HuH-7 (cell line): ENCODE measurements at regions not wholly inside any gene's neighbourhood (a gene's known extent, or its start where the extent isn't known, plus 50 kb on each side); places are given as distances from the start of the nearest gene placed in this dataset.

Experiments used
- DNase-seq: peaks from one replicate; pipeline ENCODE4 v3.0.0; 2011; ENCODE audit warnings: low spot score

DNA sequence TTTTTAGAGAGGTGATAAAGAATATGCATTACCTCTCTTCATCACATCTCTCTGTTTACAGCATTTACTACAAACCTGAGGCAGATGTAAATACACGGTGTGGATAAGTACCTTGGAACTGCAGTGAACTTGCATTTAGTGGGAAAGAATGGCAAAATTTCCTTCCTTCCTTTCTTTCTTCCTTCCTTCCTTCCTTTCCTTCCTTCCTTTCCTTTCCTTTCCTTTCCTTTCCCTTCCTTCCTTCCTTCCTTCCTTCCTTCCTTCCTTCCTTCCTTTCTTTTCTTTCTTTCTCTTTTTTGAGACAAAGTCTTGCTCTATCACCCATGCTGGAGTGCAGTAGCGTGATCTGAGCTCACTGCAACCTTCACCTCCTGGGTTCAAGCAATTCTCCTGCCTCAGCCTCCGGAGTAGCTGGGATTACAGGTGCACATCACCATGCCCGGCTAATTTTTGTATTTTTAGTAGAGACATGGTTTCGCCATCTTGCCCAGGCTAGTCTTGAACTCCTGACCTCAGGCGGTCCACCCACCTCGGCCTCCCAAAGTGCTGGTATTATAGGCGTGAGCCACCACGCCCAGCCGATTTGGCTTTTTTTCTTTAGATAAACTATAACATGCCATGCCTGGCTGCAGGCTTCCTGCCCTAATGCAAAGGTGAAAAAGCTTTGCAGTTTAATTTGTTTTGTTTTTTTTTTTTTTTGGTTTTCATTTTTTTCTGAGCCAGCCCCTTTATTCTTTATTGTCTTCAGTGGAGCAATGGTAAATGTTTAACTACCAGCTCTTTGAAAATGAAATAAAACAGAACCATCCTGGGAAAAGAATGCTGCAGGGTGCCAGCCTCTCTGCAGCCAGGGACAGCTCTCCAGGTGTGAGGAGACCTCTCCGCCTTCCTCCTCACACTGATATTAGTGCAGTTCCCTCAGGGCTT, 64.2 kb upstream of the NEDD9 start:
- DNase-seq = no peak

DNA sequence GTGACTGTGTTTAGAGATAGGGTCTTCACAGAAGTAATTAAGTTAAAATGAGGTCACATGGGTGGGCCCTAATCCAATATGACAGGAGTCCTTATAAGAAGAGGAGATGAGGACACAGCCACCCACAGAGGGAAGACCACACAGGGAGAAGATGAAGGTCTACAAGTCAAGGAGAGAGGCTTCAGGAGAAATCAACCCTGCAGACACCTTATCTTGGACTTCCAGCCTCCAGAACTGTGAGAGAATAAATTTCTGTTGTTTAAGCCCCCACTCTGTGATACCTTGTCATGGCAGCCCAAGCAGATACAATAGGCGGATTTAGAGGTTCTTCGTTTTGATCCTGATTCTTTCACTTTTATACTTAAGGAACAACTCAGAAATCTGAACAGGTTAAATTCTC, 63.5 kb upstream of the NEDD9 start:
- no peak for DNase-seq

DNA sequence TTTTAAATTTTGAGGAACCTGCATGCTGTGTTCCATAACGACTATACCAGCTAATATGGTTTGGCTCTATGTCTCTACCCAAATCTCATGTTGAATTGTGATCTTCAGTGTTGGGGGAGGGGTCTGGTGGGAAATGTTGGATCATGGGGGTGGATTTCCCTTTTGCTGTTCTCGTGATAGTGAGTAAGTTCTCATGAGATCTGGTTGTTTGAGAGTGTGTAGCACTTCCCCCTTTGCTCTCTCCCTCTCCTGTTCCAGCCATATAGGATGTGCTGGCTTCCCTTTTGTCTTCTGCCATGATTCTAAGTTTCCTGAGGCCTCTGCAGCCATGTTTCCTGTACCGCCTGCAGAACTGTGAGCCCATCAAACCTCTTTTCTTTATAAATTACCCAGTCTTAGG, 61.8 kb upstream of the NEDD9 start:
- no peak for DNase-seq

DNA sequence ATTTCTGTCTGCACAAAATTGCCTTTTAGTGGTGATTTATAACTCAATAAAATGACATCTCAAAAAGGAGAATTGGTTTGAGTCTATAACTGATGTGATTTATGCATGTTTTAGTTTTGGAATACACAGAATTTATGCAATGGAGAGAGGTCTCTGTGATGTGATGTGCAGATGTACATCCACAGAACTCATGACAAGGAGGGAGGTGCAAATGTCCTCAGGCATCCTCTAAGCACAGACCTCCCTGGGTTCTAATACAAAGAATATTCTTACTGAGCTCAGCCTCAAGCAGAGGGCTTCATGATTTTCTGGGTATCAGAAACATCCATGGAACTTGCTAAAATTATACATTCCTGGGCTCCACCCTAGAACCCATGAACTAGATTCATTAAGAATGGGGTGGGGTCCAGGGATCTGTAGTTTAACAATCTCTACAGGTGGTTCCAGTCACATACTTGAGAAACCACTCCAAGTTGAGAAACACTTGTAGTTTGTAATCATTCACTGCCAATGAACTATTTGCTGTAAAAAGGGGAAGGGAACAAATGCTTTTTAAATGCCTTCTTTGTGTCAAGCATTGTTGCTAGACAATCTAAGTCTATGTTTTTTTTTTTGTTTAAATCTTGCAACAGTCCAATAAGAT, 60.2 kb upstream of the NEDD9 start:
- no peak for DNase-seq

DNA sequence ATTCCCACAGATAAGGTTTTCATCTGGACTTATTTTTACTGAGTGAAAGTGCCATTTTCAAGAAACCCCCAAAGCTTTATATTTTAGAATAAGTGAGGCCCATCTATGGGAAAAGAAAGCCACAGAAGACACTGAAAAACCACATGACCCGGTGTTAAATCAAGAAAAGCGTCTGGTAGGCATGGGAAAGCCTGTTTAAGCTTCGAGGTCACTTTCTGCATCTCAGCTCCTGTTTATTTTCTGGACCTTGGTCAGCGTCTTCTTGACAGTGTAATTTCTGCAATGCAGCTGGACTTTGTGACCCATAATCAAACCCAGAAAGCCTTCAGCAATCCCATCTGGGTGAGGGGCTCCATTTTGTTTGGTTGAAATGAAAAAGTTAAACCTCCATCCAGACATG, 59.6 kb upstream of the NEDD9 start:
- DNase-seq = no peak

DNA sequence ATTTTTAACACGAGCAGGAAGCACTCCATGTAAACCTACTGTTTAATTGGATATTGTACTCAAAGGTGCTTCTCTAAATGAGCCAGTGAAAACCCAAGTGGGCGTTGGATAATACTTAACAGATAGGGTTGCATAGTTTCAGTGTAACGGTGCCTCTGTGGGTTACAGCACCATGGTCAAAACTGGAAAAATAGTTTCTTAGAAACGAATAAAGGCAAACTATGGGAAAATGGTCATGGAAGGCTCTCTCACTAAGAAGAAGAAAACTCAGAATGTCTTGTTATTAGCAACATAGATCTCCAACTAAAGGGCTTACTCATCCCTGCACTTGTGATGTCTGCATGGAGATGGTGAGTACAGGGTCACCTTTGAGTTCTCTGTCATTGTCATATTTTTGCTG, 59.1 kb upstream of the NEDD9 start:
- DNase-seq = no peak

DNA sequence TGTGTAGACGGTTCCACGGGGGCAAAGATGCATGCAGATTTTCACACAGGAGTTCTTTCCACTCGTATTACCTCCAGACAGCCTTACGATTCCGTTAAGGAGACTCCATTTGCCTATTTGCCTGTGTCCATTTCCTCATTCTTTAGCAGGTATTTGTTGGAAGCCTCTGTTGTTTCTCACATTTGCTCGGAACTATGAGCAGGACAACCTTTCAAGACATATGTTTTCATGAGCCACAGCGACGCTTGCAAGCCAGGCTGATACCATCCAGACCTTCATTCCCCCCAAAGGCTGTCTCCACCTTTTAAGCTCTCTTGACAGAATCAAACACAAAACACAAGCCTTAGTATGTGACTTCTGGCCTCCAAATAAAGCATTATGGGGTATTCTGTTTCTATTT, 57.6 kb upstream of the NEDD9 start:
- DNase-seq = no peak

DNA sequence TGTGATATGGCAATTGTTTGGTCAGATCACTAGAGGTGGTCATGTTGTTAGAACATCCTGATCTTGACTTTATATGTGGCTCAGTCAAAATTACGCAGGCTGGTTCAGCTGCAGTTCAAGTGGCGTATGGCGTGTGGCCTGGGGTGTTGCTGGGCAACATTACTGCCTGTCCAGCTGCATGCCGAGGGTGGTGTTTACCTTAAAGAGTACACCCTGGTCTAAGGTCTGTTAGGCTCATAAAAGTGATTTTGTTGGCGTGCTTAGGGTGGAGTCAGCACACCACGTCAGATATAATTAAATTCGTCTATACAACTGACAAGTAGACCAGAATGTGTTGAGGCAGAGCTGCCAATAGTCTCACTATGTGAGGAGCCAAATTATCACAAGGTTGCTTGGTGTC, 55.6 kb upstream of the NEDD9 start:
- no peak for DNase-seq

DNA sequence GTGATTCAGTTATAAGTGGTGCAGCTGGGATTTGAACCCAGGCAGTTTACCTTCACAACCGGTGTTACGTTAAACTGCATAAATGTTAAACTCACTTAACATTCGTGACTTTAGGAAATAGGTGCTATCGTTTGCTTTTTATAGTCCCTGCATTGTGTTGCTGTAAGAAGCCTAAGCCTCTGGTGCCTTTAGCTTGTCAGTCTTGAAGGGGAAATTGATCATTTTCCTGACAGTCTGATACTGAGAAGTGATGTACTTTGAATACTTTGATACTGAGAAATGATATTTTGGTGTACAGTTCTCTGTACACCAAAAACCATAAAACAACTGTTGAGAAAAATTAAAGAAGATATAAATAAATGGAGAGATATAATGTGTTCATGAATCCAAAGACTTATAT, 52.5 kb upstream of the NEDD9 start:
- no peak for DNase-seq

DNA sequence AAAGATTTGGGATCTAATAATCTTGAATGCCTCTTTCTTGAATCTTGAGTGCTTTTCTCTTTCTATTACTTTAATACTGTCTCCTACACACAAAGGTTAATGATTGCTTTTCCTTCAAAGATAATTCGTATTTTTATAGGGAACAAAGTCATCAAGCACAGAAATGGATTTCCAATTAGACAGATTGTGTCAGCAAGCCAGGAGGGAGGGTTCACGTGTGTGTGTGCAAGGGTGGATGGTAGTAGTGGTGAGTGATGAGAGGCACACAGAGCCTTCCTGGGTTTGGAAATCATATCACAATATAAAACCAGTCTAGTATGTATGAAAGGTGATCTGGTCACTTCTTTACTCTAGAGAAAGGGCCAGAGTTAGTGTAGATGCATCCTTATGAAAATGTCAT, 51.2 kb upstream of the NEDD9 start:
- no peak for DNase-seq

DNA sequence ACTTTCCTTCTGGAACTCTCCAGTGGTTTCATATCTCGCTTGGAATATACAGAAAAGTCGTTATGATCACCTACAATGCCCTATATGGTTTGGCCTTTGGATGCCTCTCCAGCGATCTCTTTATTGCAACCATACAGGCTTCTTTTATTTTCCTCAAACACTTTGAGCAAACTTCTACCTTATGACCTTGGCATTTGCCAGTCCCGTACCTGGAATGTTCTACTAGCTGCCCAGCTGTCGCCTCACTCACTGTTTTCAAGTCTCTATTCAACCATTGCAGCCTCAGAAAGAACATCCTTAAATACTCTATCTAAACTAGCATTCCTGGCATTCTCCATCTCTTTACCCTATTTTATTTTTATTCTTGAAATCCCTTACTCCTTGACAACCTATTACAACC, 50.4 kb upstream of the NEDD9 start:
- DNase-seq = no peak
